CD4-positive, alpha-beta T cell (primary cell): ENCODE measurements at regions not wholly inside any gene's neighbourhood (a gene's known extent, or its start where the extent isn't known, plus 50 kb on each side); places are given as distances from the start of the nearest gene placed in this dataset.

ENCODE experiments used
- ATAC-seq: fragments of 200-7000 bp; cut with Tn5 transposase; one replicate; pipeline ENCODE4 v1.10.0; 2022; ENCODE audit warnings: mild to moderate bottlenecking; ENCODE audit not compliant: poor library complexity
- CTCF ChIA-PET: fragments of 350-600 bp; sonication (Branson Sonifier 250); formaldehyde crosslinking; loops from one replicate; lab custom pipeline; 2021; ENCODE audit warnings: antibody characterized with exemption, inconsistent platforms; lab: Charles Lee
- POLR2A ChIA-PET: fragments of 350-600 bp; sonication (Branson Sonifier 250); formaldehyde crosslinking; loops from one replicate; lab custom pipeline; 2021; ENCODE audit warnings: antibody characterized with exemption, inconsistent platforms; lab: Charles Lee
- DNase-seq, 14 experiments: peaks; one replicate each; pipeline ENCODE4 v3.0.0-alpha.2; 2013 to 2020; ENCODE audit warnings: mixed read lengths in 2 of 14
- H3K27ac ChIP-seq, 2 donors: one replicate each; pipeline versions ENCODE4 v1.5.1 to v1.7.0; 2013; ENCODE audit warnings: low read length in 2 of 2, low read depth in 1 of 2, mild to moderate bottlenecking in 1 of 2
- H3K27me3 ChIP-seq, 2 experiments: 1 replicate in 1 of 2; 2 replicates in 1 of 2; pipeline versions ENCODE4 v1.6.1 to v1.7.0; 2013; ENCODE audit warnings: low read length in 2 of 2, control low read depth in 1 of 2, mild to moderate bottlenecking in 1 of 2, moderate library complexity in 1 of 2; ENCODE audit not compliant: insufficient read depth in 2 of 2, control insufficient read depth in 1 of 2
- H3K36me3 ChIP-seq: one replicate; pipeline ENCODE4 v1.6.1; 2013; ENCODE audit warnings: low read length, control low read depth; ENCODE audit not compliant: insufficient read depth
- H3K4me1 ChIP-seq: one replicate; pipeline ENCODE4 v1.6.1; 2013; ENCODE audit warnings: low read length, control low read depth; ENCODE audit not compliant: insufficient read depth
- H3K4me3 ChIP-seq: one replicate; pipeline ENCODE4 v1.5.1; 2013; ENCODE audit warnings: mild to moderate bottlenecking, low read length, moderate library complexity
- H3K9me3 ChIP-seq, 2 experiments: 1 replicate in 1 of 2; 2 replicates in 1 of 2; pipeline versions ENCODE4 v1.6.1 to v1.7.0; 2013; ENCODE audit warnings: low read length in 2 of 2, mild to moderate bottlenecking in 2 of 2, control low read depth in 1 of 2, moderate library complexity in 1 of 2; ENCODE audit not compliant: control insufficient read depth in 1 of 2, insufficient read depth in 1 of 2
- H3K27ac Mint-ChIP-seq: one replicate; pipeline ENCODE4 v1.8.0; 2020; ENCODE audit warnings: mixed read lengths
- H3K27me3 Mint-ChIP-seq: one replicate; pipeline ENCODE4 v1.8.0; 2021; ENCODE audit warnings: mixed read lengths
- H3K36me3 Mint-ChIP-seq: one replicate; pipeline ENCODE4 v1.8.0; 2021; ENCODE audit warnings: low read depth, mixed read lengths
- H3K4me1 Mint-ChIP-seq: one replicate; pipeline ENCODE4 v1.8.0; 2021; ENCODE audit warnings: low read depth, mixed read lengths
- H3K4me3 Mint-ChIP-seq: one replicate; pipeline ENCODE4 v1.8.0; 2020; ENCODE audit warnings: mild to moderate bottlenecking, mixed read lengths
- H3K9me3 Mint-ChIP-seq: one replicate; pipeline ENCODE4 v1.8.0; 2020; ENCODE audit warnings: mixed read lengths
- CTCF ChIP-seq: fragments of 200-600 bp; IDR thresholded peaks from one replicate; pipeline ENCODE4 v1.8.0; 2022; ENCODE audit warnings: antibody characterized with exemption, mild to moderate bottlenecking
- intact Hi-C, 2 experiments: fragments of 100-400 bp; cut with DNase I in 1 of 2; cut with micrococcal nuclease in 1 of 2; formaldehyde crosslinking; loops; one replicate each; pipeline versions ENCODE4 v1.15.1 to v1.9.0; 2023 to 2025; cut with DNase I, micrococcal nuclease

- Histone ChIP-seq H3K4me1 (no peaks in the 10 kb centered on the region), H3K27ac (no peak overlapping the region), H3K27me3 (no peaks in the 10 kb centered on the region), H3K36me3 (no peaks in the 10 kb centered on the region), H3K9me3 (peaks cover 0 to 8% of the 10 kb centered on the region in 2 experiments), H3K4me3 (no peak overlapping the region)
- H3K36me3 Mint-ChIP-seq = no peaks in the 10 kb centered on the region
- H3K27me3 Mint-ChIP-seq = no peaks in the 10 kb centered on the region
- ChIA-PET POLR2A (interaction anchor here (1.0 kb wide), 1 partner anchor 176 kb away, joined by 4 read pairs; no protein-coding TSS in a partner anchor), CTCF (no interaction called here)
- peaks cover 6% of the 10 kb centered on the region for H3K9me3 Mint-ChIP-seq
- no peak overlapping the region for H3K27ac Mint-ChIP-seq
- no peak for DNase-seq
- intact Hi-C loops = no loop called here
- no peak overlapping the region for H3K4me3 Mint-ChIP-seq
- H3K4me1 Mint-ChIP-seq = peaks cover 1% of the 10 kb centered on the region
- no peak for ATAC-seq
- no peak for TF ChIP-seq CTCF
Measured at GRCh38 chr13:22099585-22099984, 428.7 kb downstream of the FGF9 start.

GRCh38 chr13:22102271-22102670 is 431.4 kb downstream of the FGF9 start:
- peaks cover 23% of the 10 kb centered on the region for H3K4me1 Mint-ChIP-seq
- H3K27me3 ChIP-seq = no peaks in the 10 kb centered on the region
- no peak overlapping the region for H3K27ac ChIP-seq
- H3K27ac Mint-ChIP-seq = no peak overlapping the region
- no peaks in the 10 kb centered on the region for H3K36me3 ChIP-seq
- intact Hi-C loops = no loop called here
- H3K27me3 Mint-ChIP-seq = no peaks in the 10 kb centered on the region
- no peak overlapping the region for H3K4me3 Mint-ChIP-seq
- H3K9me3 Mint-ChIP-seq = peaks cover 6% of the 10 kb centered on the region
- no peak for TF ChIP-seq CTCF
- POLR2A ChIA-PET = no interaction called here
- DNase-seq (no peak), ATAC-seq (no peak)
- H3K4me3 ChIP-seq = no peak overlapping the region
- peaks cover 0 to 8% of the 10 kb centered on the region in 2 experiments for H3K9me3 ChIP-seq
- CTCF ChIA-PET = interaction anchor here (1.6 kb wide), 1 partner anchor 44 kb away, joined by 4 read pairs; no protein-coding TSS in a partner anchor
- H3K36me3 Mint-ChIP-seq = no peaks in the 10 kb centered on the region
- peaks cover 17% of the 10 kb centered on the region for H3K4me1 ChIP-seq

- no peaks in the 10 kb centered on the region for H3K27me3 Mint-ChIP-seq
- ChIA-PET CTCF (no interaction called here), POLR2A (no interaction called here)
- H3K4me3 ChIP-seq = no peak overlapping the region
- TF ChIP-seq CTCF = no peak
- H3K27ac Mint-ChIP-seq = no peak overlapping the region
- peaks cover 0 to 8% of the 10 kb centered on the region in 2 experiments for H3K9me3 ChIP-seq
- H3K27ac ChIP-seq = no peak overlapping the region
- H3K36me3 ChIP-seq = no peaks in the 10 kb centered on the region
- H3K27me3 ChIP-seq = no peaks in the 10 kb centered on the region
- no peak for DNase-seq
- peaks cover 6% of the 10 kb centered on the region for H3K9me3 Mint-ChIP-seq
- no peak for ATAC-seq
- H3K4me3 Mint-ChIP-seq = no peak overlapping the region
- H3K4me1 ChIP-seq = peaks cover 20% of the 10 kb centered on the region
- intact Hi-C loops = no loop called here
- H3K4me1 Mint-ChIP-seq = peaks cover 34% of the 10 kb centered on the region
- H3K36me3 Mint-ChIP-seq = no peaks in the 10 kb centered on the region
Measured at GRCh38 chr13:22103046-22104027, 432.5 kb downstream of the FGF9 start.
